Hindlimb muscle (tissue), 1 donor: ENCODE measurements at regions not wholly inside any gene's neighbourhood (a gene's known extent, or its start where the extent isn't known, plus 50 kb on each side); places are given as distances from the start of the nearest gene placed in this dataset.
"Not testable (repeated sequence)": the region's sequence is repeated elsewhere in the genome, so short reads cannot be mapped to it uniquely, and the experiment has no call there.

Experiments
- DNase-seq: peaks from one replicate; pipeline ENCODE4 v3.0.0-alpha.2; 2013

GRCh38 chr2:179385756-179386155 is 121.1 kb upstream of the SESTD1 start:
- DNase-seq: not testable (repeated sequence)

- no peak for DNase-seq
Measured at GRCh38 chr2:179383975-179384374, 119.3 kb upstream of the SESTD1 start.

- no peak for DNase-seq
Measured at GRCh38 chr2:179377296-179377695, 112.7 kb upstream of the SESTD1 start.

DNA sequence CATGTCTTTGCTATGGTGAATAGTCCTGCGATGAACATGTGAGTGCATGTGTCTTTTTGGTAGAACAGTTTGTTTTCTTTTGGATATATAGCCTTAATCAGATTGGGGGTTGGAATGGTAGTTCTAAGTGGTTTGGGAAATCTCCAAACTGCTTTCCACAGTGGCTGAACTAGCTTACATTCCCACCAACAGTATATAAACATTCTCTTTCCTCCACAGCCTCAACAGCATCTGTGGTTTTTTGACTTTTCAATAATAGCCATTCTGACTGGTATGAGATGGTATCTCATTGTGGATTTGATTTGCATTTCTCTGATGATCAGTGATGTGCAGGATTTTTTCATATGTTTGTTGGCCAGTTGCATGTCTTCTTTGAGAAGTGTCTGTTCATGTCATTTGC is 112.2 kb upstream of the SESTD1 start:
- DNase-seq: no peak

- DNase-seq: no peak
Measured at GRCh38 chr2:179373816-179374215, 109.2 kb upstream of the SESTD1 start.

GRCh38 chr2:179365561-179365960 is 100.9 kb upstream of the SESTD1 start:
- not testable (repeated sequence) for DNase-seq

- no peak for DNase-seq
Measured at GRCh38 chr2:179355881-179356280, 91.2 kb upstream of the SESTD1 start.

- no peak for DNase-seq
Measured at GRCh38 chr2:179354739-179355537, 90.3 kb upstream of the SESTD1 start.

GRCh38 chr2:179354296-179354695 is 89.7 kb upstream of the SESTD1 start:
- DNase-seq: no peak

- no peak for DNase-seq
Measured at GRCh38 chr2:179352181-179352580, 87.5 kb upstream of the SESTD1 start.

- DNase-seq: no peak
Measured at GRCh38 chr2:179351057-179351456, 86.4 kb upstream of the SESTD1 start.

GRCh38 chr2:179349670-179350303 is 85.2 kb upstream of the SESTD1 start:
- DNase-seq: no peak

DNA sequence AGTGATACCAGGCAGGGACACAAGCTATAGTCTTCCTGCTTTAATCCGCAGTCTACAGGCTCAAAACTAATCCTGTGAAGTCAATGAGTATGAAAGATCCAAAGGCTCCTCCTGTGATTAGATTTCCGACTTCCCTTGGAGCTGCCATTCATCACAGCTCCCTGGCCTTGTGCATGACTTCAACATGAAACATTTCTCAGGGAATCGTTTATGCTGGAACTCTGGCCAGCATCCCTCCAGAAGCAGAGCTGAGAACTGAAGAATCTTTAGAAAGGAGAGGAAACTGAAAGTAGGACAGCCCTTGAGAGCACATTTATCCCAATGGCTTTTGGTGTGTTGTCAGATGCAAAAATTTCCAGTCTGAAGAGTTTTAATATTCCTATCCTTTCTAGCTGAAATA is 84.3 kb upstream of the SESTD1 start:
- no peak for DNase-seq

DNA sequence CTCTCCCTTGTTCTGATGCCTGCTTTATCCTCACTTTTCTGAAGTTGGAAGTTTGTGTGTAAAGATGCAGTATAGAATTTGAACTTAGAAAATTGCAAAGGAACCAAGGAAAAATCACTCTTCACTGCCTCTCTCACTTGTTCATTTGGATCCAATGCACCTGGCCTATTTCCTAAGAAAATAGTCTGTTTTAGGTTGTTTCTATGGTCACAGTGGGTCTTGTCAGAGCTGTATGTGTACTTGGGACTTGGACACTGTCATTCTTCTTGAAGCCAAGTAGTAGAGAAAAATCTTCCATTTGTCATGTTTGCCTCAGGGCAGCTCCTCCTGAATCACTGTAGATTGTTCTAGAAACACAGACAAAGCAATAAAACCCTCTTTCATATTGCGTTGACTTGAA is 80.3 kb upstream of the SESTD1 start:
- DNase-seq: peak; percentile 65

DNA sequence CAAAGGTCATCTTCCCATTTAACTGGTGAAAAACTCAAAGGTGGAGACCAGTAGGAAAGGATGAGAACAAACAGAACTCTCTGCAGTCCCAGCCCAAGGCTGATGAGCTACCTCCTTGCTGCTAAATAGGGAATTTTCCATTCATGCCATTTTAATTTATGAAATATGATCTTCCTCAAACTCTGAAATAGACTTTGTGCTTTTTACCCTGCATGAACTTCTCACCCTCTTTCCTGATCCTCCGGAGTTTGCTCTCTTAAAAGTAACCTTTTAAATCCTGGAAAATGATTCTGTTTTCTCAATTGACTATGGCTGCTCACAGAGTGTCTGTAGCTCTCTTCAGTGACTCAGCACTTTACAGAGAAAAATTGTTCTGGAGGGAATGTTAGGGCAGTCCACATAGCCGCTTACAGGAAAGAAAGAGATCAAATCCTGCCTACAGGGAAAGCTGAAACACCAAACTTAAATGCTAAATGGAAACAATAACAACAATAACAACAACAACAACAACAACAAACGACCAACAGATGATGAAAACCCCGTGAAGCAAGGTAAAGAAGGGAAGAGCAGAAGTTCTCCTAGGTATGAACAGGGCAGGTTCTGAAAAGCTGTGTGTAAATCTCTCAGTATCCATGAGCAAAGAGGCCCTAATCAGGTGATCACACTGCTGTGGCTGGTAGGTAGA is 79.8 kb upstream of the SESTD1 start:
- peak; percentile 43 for DNase-seq

DNA sequence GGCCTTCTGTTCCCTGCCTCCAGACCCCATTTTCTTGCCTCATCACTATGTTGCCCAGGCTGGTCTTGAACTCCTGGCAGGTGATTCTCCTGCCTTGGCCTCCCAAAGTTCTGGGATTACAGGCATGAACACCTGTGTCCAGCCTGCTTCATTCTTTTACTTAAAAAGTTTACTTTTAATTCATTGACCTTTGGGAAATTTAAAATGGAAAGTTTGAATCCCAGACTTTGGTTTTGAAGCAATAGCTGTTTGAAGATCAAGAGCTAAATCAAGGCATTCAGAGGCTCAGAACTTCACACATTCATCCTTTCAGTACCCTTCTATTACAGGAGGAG is 79.3 kb upstream of the SESTD1 start:
- no peak for DNase-seq

- DNase-seq: no peak
Measured at GRCh38 chr2:179341152-179341866, 76.7 kb upstream of the SESTD1 start.

DNA sequence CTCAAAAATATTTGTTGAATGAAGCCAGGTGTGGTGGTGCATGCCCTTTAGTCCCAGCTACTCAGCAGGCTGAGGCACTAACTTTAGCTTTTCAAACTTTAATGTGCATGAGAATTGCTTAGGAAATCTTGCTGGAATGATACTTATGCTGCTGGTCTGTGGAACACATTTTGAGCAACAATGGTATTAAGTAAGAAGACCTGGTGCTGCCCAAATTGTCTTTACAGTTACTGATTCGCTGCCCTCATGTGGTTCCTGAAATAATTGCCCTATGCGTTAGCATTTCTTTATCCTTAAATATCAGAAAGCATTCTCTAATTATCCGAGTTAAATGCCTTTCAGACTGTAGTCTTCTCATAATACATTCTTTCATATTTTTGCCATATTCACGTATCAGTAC is 76.0 kb upstream of the SESTD1 start:
- DNase-seq: no peak

GRCh38 chr2:179338681-179339080 is 74.0 kb upstream of the SESTD1 start:
- DNase-seq: no peak

GRCh38 chr2:179336782-179337534 is 72.3 kb upstream of the SESTD1 start:
- peak; percentile 30 for DNase-seq

- no peak for DNase-seq
Measured at GRCh38 chr2:179335732-179336131, 71.1 kb upstream of the SESTD1 start.

GRCh38 chr2:179332903-179333302 is 68.3 kb upstream of the SESTD1 start:
- DNase-seq: no peak
